GM18499 (cell line): ENCODE measurements at regions not wholly inside any gene's neighbourhood (a gene's known extent, or its start where the extent isn't known, plus 50 kb on each side); places are given as distances from the start of the nearest gene placed in this dataset.
"Not testable (repeated sequence)": the region's sequence is repeated elsewhere in the genome, so short reads cannot be mapped to it uniquely, and the experiment has no call there.

Experiments used
- ATAC-seq: cut with Tn5 transposase; IDR thresholded peaks from one replicate; pipeline ENCODE4 v1.9.1; 2021; ENCODE audit warnings: moderate number of reproducible peaks; ENCODE audit not compliant: insufficient read depth, unreplicated experiment

- ATAC-seq: no peak
Observed at GRCh38 chr14:66001356-66001755, 484.8 kb upstream of the CCDC196 start.

- no peak for ATAC-seq
Observed at GRCh38 chr14:66003082-66003730, 483.0 kb upstream of the CCDC196 start.

- ATAC-seq: no peak
Observed at GRCh38 chr14:66005900-66006434, 480.2 kb upstream of the CCDC196 start.

GRCh38 chr14:66008631-66009030 is 477.5 kb upstream of the CCDC196 start:
- ATAC-seq: no peak

- ATAC-seq: no peak
Observed at GRCh38 chr14:66009089-66009488, 477.1 kb upstream of the CCDC196 start.

- ATAC-seq: no peak
Observed at GRCh38 chr14:66010695-66011094, 475.5 kb upstream of the CCDC196 start.

- no peak for ATAC-seq
Observed at GRCh38 chr14:66011855-66012254, 474.3 kb upstream of the CCDC196 start.

GRCh38 chr14:66013607-66014006 is 472.6 kb upstream of the CCDC196 start:
- not testable (repeated sequence) for ATAC-seq

- no peak for ATAC-seq
Observed at GRCh38 chr14:66015071-66015780, 470.9 kb upstream of the CCDC196 start.

GRCh38 chr14:66017927-66018326 is 468.2 kb upstream of the CCDC196 start:
- ATAC-seq: no peak

GRCh38 chr14:66022526-66022925 is 463.6 kb upstream of the CCDC196 start:
- ATAC-seq: no peak

- ATAC-seq: no peak
Observed at GRCh38 chr14:66025779-66026178, 460.4 kb upstream of the CCDC196 start.

GRCh38 chr14:66031981-66032380 is 454.2 kb upstream of the CCDC196 start:
- not testable (repeated sequence) for ATAC-seq

GRCh38 chr14:66032800-66033199 is 453.4 kb upstream of the CCDC196 start:
- ATAC-seq: no peak

- ATAC-seq: no peak
Observed at GRCh38 chr14:66036547-66036946, 449.6 kb upstream of the CCDC196 start.

GRCh38 chr14:66037361-66037760 is 448.8 kb upstream of the CCDC196 start:
- ATAC-seq: no peak

- no peak for ATAC-seq
Observed at GRCh38 chr14:66038212-66038611, 448.0 kb upstream of the CCDC196 start.

- no peak for ATAC-seq
Observed at GRCh38 chr14:66038618-66039017, 447.6 kb upstream of the CCDC196 start.

GRCh38 chr14:66039495-66039894 is 446.7 kb upstream of the CCDC196 start:
- ATAC-seq: no peak

- ATAC-seq: no peak
Observed at GRCh38 chr14:66041582-66041981, 444.6 kb upstream of the CCDC196 start.

GRCh38 chr14:66043921-66044320 is 442.2 kb upstream of the CCDC196 start:
- ATAC-seq: no peak

- ATAC-seq: no peak
Observed at GRCh38 chr14:66045572-66046021, 440.6 kb upstream of the CCDC196 start.
